ENCODE measurements at regions not wholly inside any gene's neighbourhood (a gene's known extent, or its start where the extent isn't known, plus 50 kb on each side); places are given as distances from the start of the nearest gene placed in this dataset.

- Mint-ChIP-seq H3K4me1 (ENCODE audit: low read depth) (no peaks in the 10 kb centered on the region), H3K36me3 (ENCODE audit: low read depth) (no peaks in the 10 kb centered on the region), H3K9me3 (no peaks in the 10 kb centered on the region), H3K27ac (no peak overlapping the region), H3K4me3 (no peak overlapping the region), H3K27me3 (peaks cover 3% of the 10 kb centered on the region)
- no peak for DNase-seq
These were observed 625.9 kb upstream of the PKN2 start for GRCh38 chr1:88058205-88058604.

- Mint-ChIP-seq H3K4me1 (ENCODE audit: low read depth) (no peaks in the 10 kb centered on the region), H3K27ac (no peak overlapping the region), H3K36me3 (ENCODE audit: low read depth) (no peaks in the 10 kb centered on the region), H3K27me3 (peaks cover under 1% of the 10 kb centered on the region), H3K9me3 (no peaks in the 10 kb centered on the region), H3K4me3 (no peak overlapping the region)
- no peak for DNase-seq
These were observed 623.9 kb upstream of the PKN2 start for GRCh38 chr1:88060112-88060673.

- no peak for DNase-seq
- no peak overlapping the region for H3K27ac Mint-ChIP-seq
- no peaks in the 10 kb centered on the region for H3K4me1 Mint-ChIP-seq (ENCODE audit: low read depth)
- H3K4me3 Mint-ChIP-seq, result no peak overlapping the region
- H3K27me3 Mint-ChIP-seq, result no peaks in the 10 kb centered on the region
- H3K9me3 Mint-ChIP-seq, result no peaks in the 10 kb centered on the region
- H3K36me3 Mint-ChIP-seq (ENCODE audit: low read depth), result no peaks in the 10 kb centered on the region
These were observed 623.2 kb upstream of the PKN2 start for GRCh38 chr1:88060750-88061491.

- Mint-ChIP-seq H3K4me3 (no peak overlapping the region), H3K36me3 (ENCODE audit: low read depth) (no peaks in the 10 kb centered on the region), H3K9me3 (no peaks in the 10 kb centered on the region), H3K27me3 (no peaks in the 10 kb centered on the region), H3K27ac (no peak overlapping the region), H3K4me1 (ENCODE audit: low read depth) (no peaks in the 10 kb centered on the region)
- no peak for DNase-seq
These were observed 622.4 kb upstream of the PKN2 start for GRCh38 chr1:88061492-88062177.

GRCh38 chr1:88062650-88063153, 621.4 kb upstream of the PKN2 start:
- no peak for DNase-seq
- Mint-ChIP-seq H3K4me1 (ENCODE audit: low read depth) (no peaks in the 10 kb centered on the region), H3K4me3 (no peak overlapping the region), H3K27me3 (no peaks in the 10 kb centered on the region), H3K9me3 (no peaks in the 10 kb centered on the region), H3K27ac (no peak overlapping the region), H3K36me3 (ENCODE audit: low read depth) (no peaks in the 10 kb centered on the region)

GRCh38 chr1:88063605-88064004, 620.5 kb upstream of the PKN2 start:
- Mint-ChIP-seq H3K36me3 (ENCODE audit: low read depth) (no peaks in the 10 kb centered on the region), H3K4me1 (ENCODE audit: low read depth) (no peaks in the 10 kb centered on the region), H3K4me3 (no peak overlapping the region), H3K27ac (no peak overlapping the region), H3K27me3 (no peaks in the 10 kb centered on the region), H3K9me3 (no peaks in the 10 kb centered on the region)
- no peak for DNase-seq

- H3K36me3 Mint-ChIP-seq (ENCODE audit: low read depth), result no peaks in the 10 kb centered on the region
- no peak for DNase-seq
- H3K9me3 Mint-ChIP-seq, result no peaks in the 10 kb centered on the region
- no peak overlapping the region for H3K27ac Mint-ChIP-seq
- no peaks in the 10 kb centered on the region for H3K27me3 Mint-ChIP-seq
- H3K4me3 Mint-ChIP-seq, result no peak overlapping the region
- no peaks in the 10 kb centered on the region for H3K4me1 Mint-ChIP-seq (ENCODE audit: low read depth)
These were observed 615.6 kb upstream of the PKN2 start for GRCh38 chr1:88068407-88068960.

GRCh38 chr1:88070956-88071355, 613.1 kb upstream of the PKN2 start:
- Mint-ChIP-seq H3K27ac (no peak overlapping the region), H3K9me3 (no peaks in the 10 kb centered on the region), H3K27me3 (no peaks in the 10 kb centered on the region), H3K36me3 (ENCODE audit: low read depth) (no peaks in the 10 kb centered on the region), H3K4me3 (no peak overlapping the region), H3K4me1 (ENCODE audit: low read depth) (no peaks in the 10 kb centered on the region)
- no peak for DNase-seq

- no peaks in the 10 kb centered on the region for H3K36me3 Mint-ChIP-seq (ENCODE audit: low read depth)
- no peaks in the 10 kb centered on the region for H3K9me3 Mint-ChIP-seq
- DNase-seq, result no peak
- H3K27ac Mint-ChIP-seq, result no peak overlapping the region
- no peaks in the 10 kb centered on the region for H3K4me1 Mint-ChIP-seq (ENCODE audit: low read depth)
- no peak overlapping the region for H3K4me3 Mint-ChIP-seq
- peaks cover 2% of the 10 kb centered on the region for H3K27me3 Mint-ChIP-seq
These were observed 609.4 kb upstream of the PKN2 start for GRCh38 chr1:88074661-88075060.

- Mint-ChIP-seq H3K4me3 (no peak overlapping the region), H3K9me3 (no peaks in the 10 kb centered on the region), H3K27me3 (peaks cover 2% of the 10 kb centered on the region), H3K27ac (no peak overlapping the region), H3K36me3 (ENCODE audit: low read depth) (no peaks in the 10 kb centered on the region), H3K4me1 (ENCODE audit: low read depth) (no peaks in the 10 kb centered on the region)
- DNase-seq, result no peak
These were observed 608.3 kb upstream of the PKN2 start for GRCh38 chr1:88075813-88076212.

GRCh38 chr1:88079036-88079435, 605.0 kb upstream of the PKN2 start:
- Mint-ChIP-seq H3K4me1 (ENCODE audit: low read depth) (no peaks in the 10 kb centered on the region), H3K4me3 (no peak overlapping the region), H3K36me3 (ENCODE audit: low read depth) (no peaks in the 10 kb centered on the region), H3K9me3 (no peaks in the 10 kb centered on the region), H3K27ac (no peak overlapping the region), H3K27me3 (peaks cover 2% of the 10 kb centered on the region)
- DNase-seq, result no peak

- no peak for DNase-seq
- Mint-ChIP-seq H3K27me3 (peaks cover 2% of the 10 kb centered on the region), H3K9me3 (peaks cover 10% of the 10 kb centered on the region), H3K4me1 (ENCODE audit: low read depth) (no peaks in the 10 kb centered on the region), H3K27ac (no peak overlapping the region), H3K4me3 (no peak overlapping the region), H3K36me3 (ENCODE audit: low read depth) (no peaks in the 10 kb centered on the region)
These were observed 603.2 kb upstream of the PKN2 start for GRCh38 chr1:88080875-88081274.

GRCh38 chr1:88088481-88088880, 595.6 kb upstream of the PKN2 start:
- no peak overlapping the region for H3K27ac Mint-ChIP-seq
- no peaks in the 10 kb centered on the region for H3K4me1 Mint-ChIP-seq (ENCODE audit: low read depth)
- no peaks in the 10 kb centered on the region for H3K36me3 Mint-ChIP-seq (ENCODE audit: low read depth)
- peaks cover 20% of the 10 kb centered on the region for H3K9me3 Mint-ChIP-seq
- H3K27me3 Mint-ChIP-seq, result peaks cover 4% of the 10 kb centered on the region
- no peak for DNase-seq
- no peak overlapping the region for H3K4me3 Mint-ChIP-seq

GRCh38 chr1:88089961-88090360, 594.1 kb upstream of the PKN2 start:
- DNase-seq, result no peak
- Mint-ChIP-seq H3K27me3 (peaks cover 4% of the 10 kb centered on the region), H3K36me3 (ENCODE audit: low read depth) (no peaks in the 10 kb centered on the region), H3K9me3 (peaks cover 15% of the 10 kb centered on the region), H3K4me1 (ENCODE audit: low read depth) (no peaks in the 10 kb centered on the region), H3K27ac (no peak overlapping the region), H3K4me3 (no peak overlapping the region)

GRCh38 chr1:88098881-88099280, 585.2 kb upstream of the PKN2 start:
- H3K9me3 Mint-ChIP-seq, result no peaks in the 10 kb centered on the region
- H3K36me3 Mint-ChIP-seq (ENCODE audit: low read depth), result no peaks in the 10 kb centered on the region
- no peaks in the 10 kb centered on the region for H3K4me1 Mint-ChIP-seq (ENCODE audit: low read depth)
- no peak overlapping the region for H3K27ac Mint-ChIP-seq
- DNase-seq, result no peak
- H3K4me3 Mint-ChIP-seq, result no peak overlapping the region
- peaks cover 3% of the 10 kb centered on the region for H3K27me3 Mint-ChIP-seq
